ENCODE measurements at regions not wholly inside any gene's neighbourhood (a gene's known extent, or its start where the extent isn't known, plus 50 kb on each side); places are given as distances from the start of the nearest gene placed in this dataset.

DNA sequence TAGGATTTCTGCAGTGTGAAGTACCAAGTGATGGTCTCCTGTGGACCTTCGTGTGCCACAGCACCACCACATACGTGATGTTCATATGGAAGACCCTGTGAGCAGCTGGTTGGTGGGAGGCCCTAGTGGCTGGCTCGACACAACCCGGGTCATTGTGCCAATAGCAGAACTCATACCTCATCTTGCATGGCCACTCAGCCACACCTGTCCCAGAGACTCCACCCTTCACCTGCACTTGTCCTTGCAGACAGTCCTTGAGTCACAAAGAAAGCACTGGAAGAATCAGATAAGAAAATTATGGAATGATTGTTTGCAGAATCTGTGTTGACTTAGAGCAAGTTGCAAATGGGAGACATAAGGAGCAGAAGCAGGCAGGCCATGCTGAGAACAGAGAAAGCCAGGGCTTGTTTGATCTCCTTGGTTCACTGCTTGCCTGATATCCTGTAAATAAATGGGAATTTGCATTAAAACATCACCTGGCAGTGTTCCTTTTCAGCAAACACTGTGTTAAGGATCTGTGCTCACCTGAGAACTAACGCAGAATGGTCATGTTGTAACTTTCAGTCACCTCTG, 307.7 kb downstream of the SIPA1L2 start:
- no peak overlapping the region for H3K27ac Mint-ChIP-seq (ENCODE audit: low read depth, unreplicated experiment)
- no peaks in the 10 kb centered on the region for H3K9me3 Mint-ChIP-seq (ENCODE audit: unreplicated experiment)
- H3K4me3 Mint-ChIP-seq (ENCODE audit: unreplicated experiment) = no peak overlapping the region
- intact Hi-C loops (cut with micrococcal nuclease) = no loop called here
- POLR2A ChIA-PET = no interaction called here
- TF ChIP-seq CTCF (IDR thresholded peaks at IDR 0.05; ENCODE audit: unreplicated experiment) = no peak
- BruUV-seq (replicated peaks) = no TSS peak
- peaks cover 8% of the 10 kb centered on the region for H3K4me1 Mint-ChIP-seq (ENCODE audit: insufficient read depth, unreplicated experiment)
- H3K27me3 Mint-ChIP-seq (ENCODE audit: insufficient read depth, unreplicated experiment) = no peaks in the 10 kb centered on the region
- H3K36me3 Mint-ChIP-seq (ENCODE audit: insufficient read depth, unreplicated experiment) = no peaks in the 10 kb centered on the region
- no peak for DNase-seq (ENCODE audit: unreplicated experiment)
- CTCF ChIA-PET = interaction anchor here (1.3 kb wide), 1 partner anchor 13 kb away, joined by 3 read pairs; no protein-coding TSS in a partner anchor

DNA sequence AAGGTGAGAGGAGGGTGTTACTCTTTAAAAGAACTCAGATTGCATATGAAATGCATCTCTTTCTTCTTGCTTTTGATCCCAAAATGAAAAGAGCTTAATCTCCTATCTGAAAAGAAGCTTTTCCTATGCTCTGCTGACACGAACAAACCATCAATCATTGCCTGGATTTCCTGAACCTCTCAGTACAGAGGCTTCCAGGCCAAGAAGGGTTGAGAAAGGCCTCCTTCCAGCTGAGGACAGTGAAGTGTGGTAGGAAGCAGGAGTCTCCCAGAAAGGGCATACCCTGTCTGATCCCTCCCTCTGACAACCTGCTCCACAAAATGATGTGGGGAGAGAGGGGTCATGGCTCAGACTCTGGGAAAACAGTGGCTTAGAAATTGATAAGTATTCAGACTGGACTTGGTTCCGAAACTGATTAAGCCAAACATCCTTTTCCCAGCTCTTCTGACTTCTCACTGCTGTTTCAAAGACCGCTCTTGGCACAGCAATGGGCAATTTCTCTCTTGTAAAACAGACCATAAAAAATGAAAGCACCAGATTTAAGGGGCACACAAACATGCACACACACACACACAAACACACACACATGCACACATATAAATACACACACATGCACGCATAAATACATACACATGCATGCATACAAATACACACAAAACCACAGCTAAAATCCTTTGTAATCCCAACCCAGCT, 310.3 kb downstream of the SIPA1L2 start:
- intact Hi-C loops (cut with micrococcal nuclease) = no loop called here
- DNase-seq (ENCODE audit: unreplicated experiment) = no peak
- no peaks in the 10 kb centered on the region for H3K9me3 Mint-ChIP-seq (ENCODE audit: unreplicated experiment)
- H3K27me3 Mint-ChIP-seq (ENCODE audit: insufficient read depth, unreplicated experiment) = no peaks in the 10 kb centered on the region
- POLR2A ChIA-PET = interaction anchor here (0.7 to 2.8 kb wide), 10 partner anchors 9 to 191 kb away, joined by 3 to 16 read pairs (median 4); no protein-coding TSS in a partner anchor
- no peak overlapping the region for H3K4me3 Mint-ChIP-seq (ENCODE audit: unreplicated experiment)
- CTCF ChIA-PET = interaction anchor here (0.6 to 1.9 kb wide), 5 partner anchors 9 to 562 kb away, joined by 3 to 14 read pairs (median 3); no protein-coding TSS in a partner anchor
- no peak for TF ChIP-seq CTCF (IDR thresholded peaks at IDR 0.05; ENCODE audit: unreplicated experiment)
- H3K27ac Mint-ChIP-seq (ENCODE audit: low read depth, unreplicated experiment) = no peak overlapping the region
- no TSS peak for BruUV-seq (replicated peaks)
- H3K36me3 Mint-ChIP-seq (ENCODE audit: insufficient read depth, unreplicated experiment) = no peaks in the 10 kb centered on the region
- H3K4me1 Mint-ChIP-seq (ENCODE audit: insufficient read depth, unreplicated experiment) = peaks cover 25% of the 10 kb centered on the region

DNA sequence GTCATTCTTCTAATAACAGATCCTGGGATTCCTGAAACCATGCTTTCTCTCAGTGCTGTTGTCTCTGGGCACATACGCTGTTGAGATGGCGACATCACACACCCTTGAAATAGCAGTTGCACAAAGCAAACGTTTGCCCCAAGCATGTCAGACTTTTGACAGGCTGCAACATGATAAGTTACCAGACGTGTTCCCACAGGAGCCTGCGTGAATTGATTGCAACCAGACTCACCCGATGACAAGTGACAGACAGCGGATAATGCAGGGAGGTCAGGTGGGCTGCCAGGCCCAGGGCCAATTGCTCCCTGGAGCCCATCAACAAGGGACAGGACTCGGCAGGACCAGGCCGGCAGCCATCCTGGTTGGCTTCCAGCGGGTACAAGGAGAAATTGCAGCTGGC, 310.9 kb downstream of the SIPA1L2 start:
- H3K27ac Mint-ChIP-seq (ENCODE audit: low read depth, unreplicated experiment) = no peak overlapping the region
- H3K27me3 Mint-ChIP-seq (ENCODE audit: insufficient read depth, unreplicated experiment) = no peaks in the 10 kb centered on the region
- H3K36me3 Mint-ChIP-seq (ENCODE audit: insufficient read depth, unreplicated experiment) = peaks cover under 1% of the 10 kb centered on the region
- no TSS peak for BruUV-seq (replicated peaks)
- no peak for TF ChIP-seq CTCF (IDR thresholded peaks at IDR 0.05; ENCODE audit: unreplicated experiment)
- peak; percentile 74 for DNase-seq (ENCODE audit: unreplicated experiment)
- CTCF ChIA-PET = interaction anchor here (0.9 kb wide), 1 partner anchor 24 kb away, joined by 4 read pairs; no protein-coding TSS in a partner anchor
- intact Hi-C loops (cut with micrococcal nuclease) = no loop called here
- peaks cover 25% of the 10 kb centered on the region for H3K4me1 Mint-ChIP-seq (ENCODE audit: insufficient read depth, unreplicated experiment)
- POLR2A ChIA-PET = interaction anchor here (1.1 to 2.8 kb wide), 5 partner anchors 9 to 191 kb away, joined by 3 to 16 read pairs (median 13); no protein-coding TSS in a partner anchor
- H3K9me3 Mint-ChIP-seq (ENCODE audit: unreplicated experiment) = no peaks in the 10 kb centered on the region
- no peak overlapping the region for H3K4me3 Mint-ChIP-seq (ENCODE audit: unreplicated experiment)

DNA sequence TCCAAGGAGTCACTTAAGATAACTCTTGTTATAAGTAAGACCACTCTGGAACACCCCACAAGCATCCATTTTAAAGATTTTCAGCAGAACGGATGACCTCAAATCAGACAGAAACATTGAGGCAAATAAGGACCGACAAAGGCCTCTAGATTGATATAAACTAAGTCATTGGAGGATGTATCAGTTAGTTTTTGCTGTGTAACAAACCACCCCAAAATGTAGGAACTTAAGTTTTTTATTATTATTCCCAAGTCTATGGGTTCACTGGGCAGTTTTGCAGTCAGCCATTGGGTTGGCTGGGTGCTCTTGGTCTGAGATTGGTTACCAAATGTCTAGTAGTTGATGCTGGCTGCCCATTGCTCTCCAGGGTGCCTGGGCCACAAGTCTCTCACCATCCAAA, 311.8 kb downstream of the SIPA1L2 start:
- no peaks in the 10 kb centered on the region for H3K27me3 Mint-ChIP-seq (ENCODE audit: insufficient read depth, unreplicated experiment)
- CTCF ChIA-PET = interaction anchor here (0.6 to 0.7 kb wide), 2 partner anchors 367 to 610 kb away, joined by 3 read pairs; no protein-coding TSS in a partner anchor

More for the DNA sequence above, 311.8 kb downstream of the SIPA1L2 start:
- peaks cover 6% of the 10 kb centered on the region for H3K36me3 Mint-ChIP-seq (ENCODE audit: insufficient read depth, unreplicated experiment)
- peaks cover 25% of the 10 kb centered on the region for H3K4me1 Mint-ChIP-seq (ENCODE audit: insufficient read depth, unreplicated experiment)
- no peak overlapping the region for H3K27ac Mint-ChIP-seq (ENCODE audit: low read depth, unreplicated experiment)
- no peak for TF ChIP-seq CTCF (IDR thresholded peaks at IDR 0.05; ENCODE audit: unreplicated experiment)
- BruUV-seq (replicated peaks) = no TSS peak
- intact Hi-C loops (cut with micrococcal nuclease) = no loop called here
- H3K4me3 Mint-ChIP-seq (ENCODE audit: unreplicated experiment) = no peak overlapping the region
- peaks cover 3% of the 10 kb centered on the region for H3K9me3 Mint-ChIP-seq (ENCODE audit: unreplicated experiment)
- POLR2A ChIA-PET = interaction anchor here (0.5 to 2.8 kb wide), 5 partner anchors 10 to 388 kb away, joined by 3 to 15 read pairs (median 3); no protein-coding TSS in a partner anchor
- no peak for DNase-seq (ENCODE audit: unreplicated experiment)

All from MCF 10A (cell line).